CD4-positive, alpha-beta T cell treated with Interleukin-15 for 1 hour (primary cell): ENCODE measurements at regions not wholly inside any gene's neighbourhood (a gene's known extent, or its start where the extent isn't known, plus 50 kb on each side); places are given as distances from the start of the nearest gene placed in this dataset.
"Not testable (repeated sequence)": the region's sequence is repeated elsewhere in the genome, so short reads cannot be mapped to it uniquely, and the experiment has no call there.

Experiments used
- DNase-seq: peaks from one replicate; pipeline ENCODE4 v3.0.0-alpha.2; 2020

GRCh38 chr18:9021458-9021857 is 81.0 kb upstream of the NDUFV2 start:
- no peak for DNase-seq

GRCh38 chr18:9022397-9023155 is 79.9 kb upstream of the NDUFV2 start:
- DNase-seq = no peak

GRCh38 chr18:9024031-9024646 is 78.4 kb upstream of the NDUFV2 start:
- not testable (repeated sequence) for DNase-seq

- no peak for DNase-seq
Observed at GRCh38 chr18:9025091-9025838, 77.2 kb upstream of the NDUFV2 start.

GRCh38 chr18:9029131-9029530 is 73.4 kb upstream of the NDUFV2 start:
- DNase-seq = no peak

- no peak for DNase-seq
Observed at GRCh38 chr18:9032519-9032918, 70.0 kb upstream of the NDUFV2 start.

- no peak for DNase-seq
Observed at GRCh38 chr18:9038277-9038871, 64.1 kb upstream of the NDUFV2 start.

GRCh38 chr18:9039441-9040071 is 62.9 kb upstream of the NDUFV2 start:
- DNase-seq = no peak

GRCh38 chr18:9042766-9043481 is 59.6 kb upstream of the NDUFV2 start:
- DNase-seq = no peak

- DNase-seq = no peak
Observed at GRCh38 chr18:9043581-9043980, 58.9 kb upstream of the NDUFV2 start.

GRCh38 chr18:9047715-9048114 is 54.8 kb upstream of the NDUFV2 start:
- DNase-seq = no peak

GRCh38 chr18:9048236-9048635 is 54.3 kb upstream of the NDUFV2 start:
- DNase-seq = no peak

GRCh38 chr18:9048808-9049494 is 53.5 kb upstream of the NDUFV2 start:
- DNase-seq = no peak

GRCh38 chr18:9049495-9049809 is 53.0 kb upstream of the NDUFV2 start:
- no peak for DNase-seq

- not testable (repeated sequence) for DNase-seq
Observed at GRCh38 chr18:9050628-9051284, 51.7 kb upstream of the NDUFV2 start.
